ENCODE measurements at regions not wholly inside any gene's neighbourhood (a gene's known extent, or its start where the extent isn't known, plus 50 kb on each side); places are given as distances from the start of the nearest gene placed in this dataset.

- no peak for TF ChIP-seq EZH2 (IDR thresholded peaks at IDR 0.05; ENCODE audit: insufficient read depth, poor library complexity, severe bottlenecking)
- no peak for TF ChIP-seq EZH2phosphoT487 (IDR thresholded peaks at IDR 0.05; ENCODE audit: insufficient read depth, low read depth)
Measured at GRCh38 chr16:5944971-5945370, 847.4 kb upstream of the EEF2KMT start.

Data from GM23248 (cell line).